DOHH2 (cell line): ENCODE measurements at regions not wholly inside any gene's neighbourhood (a gene's known extent, or its start where the extent isn't known, plus 50 kb on each side); places are given as distances from the start of the nearest gene placed in this dataset.
A peak's percentile ranks its signal among the peaks of the same experiment; 100 is the strongest.

Experiments used
- H3F3A ChIP-seq: fragments of 200-600 bp; sonication (generic), shearing (Covaris generic); 2 replicates; pipeline ENCODE4 v1.6.0; 2016; ENCODE audit warnings: antibody characterized with exemption, mild to moderate bottlenecking; ENCODE audit not compliant: control insufficient read depth, insufficient read depth
- H3K27ac ChIP-seq: fragments of 200-600 bp; sonication (generic); 2 replicates; pipeline ENCODE4 v1.5.1; 2014; ENCODE audit warnings: low read depth, mild to moderate bottlenecking, low read length, moderate library complexity
- H3K27me3 ChIP-seq: fragments of 200-600 bp; sonication (generic); 2 replicates; pipeline ENCODE4 v1.6.1; 2014; ENCODE audit warnings: mild to moderate bottlenecking, low read length, mixed read lengths; ENCODE audit not compliant: control insufficient read depth
- H3K36me3 ChIP-seq: fragments of 200-600 bp; sonication (generic); 2 replicates; pipeline ENCODE4 v1.6.1; 2014; ENCODE audit warnings: mild to moderate bottlenecking, low read length, moderate library complexity, mixed read lengths; ENCODE audit not compliant: control insufficient read depth
- H3K4me1 ChIP-seq: fragments of 200-600 bp; sonication (generic); 2 replicates; pipeline ENCODE4 v1.6.1; 2014; ENCODE audit warnings: mild to moderate bottlenecking, low read length, mixed read lengths; ENCODE audit not compliant: control insufficient read depth
- H3K4me2 ChIP-seq: fragments of 200-600 bp; sonication (generic); 2 replicates; pipeline ENCODE4 v1.6.0; 2014; ENCODE audit warnings: mild to moderate bottlenecking, low read length, moderate library complexity
- H3K4me3 ChIP-seq: fragments of 200-600 bp; sonication (generic); 2 replicates; pipeline ENCODE4 v1.5.1; 2014; ENCODE audit warnings: mild to moderate bottlenecking, low read length, mixed read lengths
- H3K79me2 ChIP-seq: fragments of 200-600 bp; sonication (generic); 2 replicates; pipeline ENCODE4 v1.6.1; 2014; ENCODE audit warnings: mild to moderate bottlenecking, low read length, mixed read lengths; ENCODE audit not compliant: control insufficient read depth
- H3K9me2 ChIP-seq: fragments of 200-600 bp; sonication (generic); replicated peaks from 2 replicates; pipeline ENCODE4 v1.6.1; 2014; ENCODE audit warnings: mild to moderate bottlenecking, low read length, mixed read lengths; ENCODE audit not compliant: control insufficient read depth
- H3K9me3 ChIP-seq: fragments of 200-600 bp; sonication (generic); 2 replicates; pipeline ENCODE4 v1.6.1; 2014; ENCODE audit warnings: antibody characterized with exemption, low read length, mixed read lengths; ENCODE audit not compliant: control insufficient read depth, insufficient read depth
- H4K20me1 ChIP-seq: fragments of 200-600 bp; sonication (generic); 2 replicates; pipeline ENCODE4 v1.6.0; 2014; ENCODE audit warnings: low read depth, mild to moderate bottlenecking, antibody characterized with exemption, low read length, moderate library complexity; ENCODE audit not compliant: control insufficient read depth, insufficient read depth
- EZH2phosphoT487 ChIP-seq: fragments of 200-600 bp; sonication (generic); IDR thresholded peaks from 2 replicates; pipeline ENCODE4 v1.6.1; 2017; ENCODE audit warnings: borderline replicate concordance, mild to moderate bottlenecking, antibody characterized with exemption, low read length, moderate library complexity, mixed read lengths
- TF ChIP-seq, protein P1 (sequence below): fragments of 200-600 bp; sonication (generic); IDR thresholded peaks from one replicate; pipeline ENCODE4 v1.5.1; 2014; ENCODE audit warnings: antibody characterized with exemption, mild to moderate bottlenecking, low read depth, low read length; ENCODE audit not compliant: poor library complexity, severe bottlenecking

DNA sequence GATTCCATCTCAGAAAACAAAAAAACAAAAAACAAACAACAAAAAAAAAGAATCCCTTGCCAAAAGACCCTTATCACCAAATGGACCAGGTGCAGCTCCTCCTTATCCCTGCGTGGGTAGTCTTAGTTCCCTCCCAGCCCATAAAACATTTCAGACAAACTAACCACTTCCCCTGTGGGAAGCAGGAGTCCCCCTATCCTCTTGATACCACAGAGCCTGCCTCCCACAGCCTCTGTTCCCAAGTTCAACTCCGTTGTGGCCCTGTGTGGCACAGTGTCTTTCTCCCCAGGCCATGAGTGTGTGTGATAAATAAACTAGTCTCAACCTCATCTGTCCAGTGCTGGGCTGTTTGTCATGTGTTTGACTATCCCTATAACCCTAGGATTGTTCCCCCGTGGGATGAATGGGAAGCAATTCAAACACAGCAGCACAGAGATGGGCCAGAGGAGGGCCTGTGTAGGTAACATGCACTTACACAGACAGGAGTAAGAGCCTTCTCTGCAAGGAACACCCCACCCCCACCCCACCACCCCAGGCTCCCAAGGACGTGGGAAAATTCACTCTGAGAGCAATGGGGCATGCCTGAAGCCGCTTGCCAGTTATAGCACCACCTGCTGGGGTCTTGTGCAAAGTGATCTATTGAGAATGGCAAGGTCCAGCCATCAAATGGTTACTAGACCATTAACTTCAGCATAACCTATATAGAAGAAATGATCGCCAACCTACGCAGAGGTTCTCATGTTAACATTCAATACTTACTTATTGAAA is 147.1 kb upstream of the GHITM start:
- H3K9me3 ChIP-seq, result no peaks in the 10 kb centered on the region
- no peak overlapping the region for H3K27ac ChIP-seq

GRCh38 chr10:83994325-83994724 is 145.0 kb upstream of the GHITM start:
- H3K4me1 ChIP-seq, result no peaks in the 10 kb centered on the region
- H3F3A ChIP-seq, result no peaks in the 10 kb centered on the region
- no peaks in the 10 kb centered on the region for H4K20me1 ChIP-seq

More for the DNA sequence above, 147.1 kb upstream of the GHITM start:
- H3K9me2 ChIP-seq, result no peaks in the 10 kb centered on the region
- H3K27me3 ChIP-seq, result peaks cover 13% of the 10 kb centered on the region
- H4K20me1 ChIP-seq, result no peaks in the 10 kb centered on the region
- H3F3A ChIP-seq, result no peaks in the 10 kb centered on the region
- no peaks in the 10 kb centered on the region for H3K36me3 ChIP-seq
- no peaks in the 10 kb centered on the region for H3K79me2 ChIP-seq
- H3K4me2 ChIP-seq, result no peak overlapping the region
- no peaks in the 10 kb centered on the region for H3K4me1 ChIP-seq
- H3K4me3 ChIP-seq, result no peak overlapping the region
- TF ChIP-seq, protein P1, sequence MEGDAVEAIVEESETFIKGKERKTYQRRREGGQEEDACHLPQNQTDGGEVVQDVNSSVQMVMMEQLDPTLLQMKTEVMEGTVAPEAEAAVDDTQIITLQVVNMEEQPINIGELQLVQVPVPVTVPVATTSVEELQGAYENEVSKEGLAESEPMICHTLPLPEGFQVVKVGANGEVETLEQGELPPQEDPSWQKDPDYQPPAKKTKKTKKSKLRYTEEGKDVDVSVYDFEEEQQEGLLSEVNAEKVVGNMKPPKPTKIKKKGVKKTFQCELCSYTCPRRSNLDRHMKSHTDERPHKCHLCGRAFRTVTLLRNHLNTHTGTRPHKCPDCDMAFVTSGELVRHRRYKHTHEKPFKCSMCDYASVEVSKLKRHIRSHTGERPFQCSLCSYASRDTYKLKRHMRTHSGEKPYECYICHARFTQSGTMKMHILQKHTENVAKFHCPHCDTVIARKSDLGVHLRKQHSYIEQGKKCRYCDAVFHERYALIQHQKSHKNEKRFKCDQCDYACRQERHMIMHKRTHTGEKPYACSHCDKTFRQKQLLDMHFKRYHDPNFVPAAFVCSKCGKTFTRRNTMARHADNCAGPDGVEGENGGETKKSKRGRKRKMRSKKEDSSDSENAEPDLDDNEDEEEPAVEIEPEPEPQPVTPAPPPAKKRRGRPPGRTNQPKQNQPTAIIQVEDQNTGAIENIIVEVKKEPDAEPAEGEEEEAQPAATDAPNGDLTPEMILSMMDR, result peak; percentile 63
- TF ChIP-seq EZH2phosphoT487, result no peak

GRCh38 chr10:83995738-83996331 is 143.5 kb upstream of the GHITM start:
- Histone ChIP-seq H3F3A (no peaks in the 10 kb centered on the region), H3K27me3 (peaks cover 20% of the 10 kb centered on the region), H3K4me1 (no peaks in the 10 kb centered on the region), H3K4me2 (no peak overlapping the region), H3K9me3 (no peaks in the 10 kb centered on the region), H3K4me3 (no peak overlapping the region), H3K9me2 (no peaks in the 10 kb centered on the region), H3K36me3 (no peaks in the 10 kb centered on the region), H4K20me1 (no peaks in the 10 kb centered on the region), H3K27ac (no peak overlapping the region), H3K79me2 (no peaks in the 10 kb centered on the region)
- TF ChIP-seq, protein P1, result no peak
- no peak for TF ChIP-seq EZH2phosphoT487

More at GRCh38 chr10:83994325-83994724, 145.0 kb upstream of the GHITM start:
- H3K9me2 ChIP-seq, result no peaks in the 10 kb centered on the region
- no peak overlapping the region for H3K4me3 ChIP-seq
- no peaks in the 10 kb centered on the region for H3K9me3 ChIP-seq
- H3K79me2 ChIP-seq, result no peaks in the 10 kb centered on the region
- TF ChIP-seq EZH2phosphoT487, result no peak
- TF ChIP-seq, protein P1, result no peak
- H3K4me2 ChIP-seq, result no peak overlapping the region
- H3K27ac ChIP-seq, result no peak overlapping the region
- peaks cover 19% of the 10 kb centered on the region for H3K27me3 ChIP-seq
- H3K36me3 ChIP-seq, result no peaks in the 10 kb centered on the region
